Right ventricle myocardium superior (tissue), 1 donor: ENCODE measurements at regions not wholly inside any gene's neighbourhood (a gene's known extent, or its start where the extent isn't known, plus 50 kb on each side); places are given as distances from the start of the nearest gene placed in this dataset.

Experiments
- ATAC-seq: fragments of 200-7000 bp; cut with Tn5 transposase; one replicate; pipeline ENCODE4 v1.9.1; 2020; ENCODE audit warnings: mild to moderate bottlenecking; ENCODE audit not compliant: poor library complexity
- DNase-seq: peaks from one replicate; pipeline ENCODE4 v3.0.0-alpha.2; 2020
- intact Hi-C: fragments of 100-400 bp; cut with DNase I; formaldehyde crosslinking; loops from one replicate; pipeline ENCODE4 v1.11.2; 2022
- donor health status: DM: no; HTN: yes; CAD: no; lungs with severe emphysema.

- intact Hi-C loops = no loop called here
These were observed 275.0 kb upstream of the SLCO3A1 start for GRCh38 chr15:91578511-91578910.

GRCh38 chr15:91584895-91585294 is 268.6 kb upstream of the SLCO3A1 start:
- intact Hi-C loops = no loop called here
- no peak for DNase-seq
- no peak for ATAC-seq

More at GRCh38 chr15:91578511-91578910, 275.0 kb upstream of the SLCO3A1 start:
- DNase-seq (no peak), ATAC-seq (peak; percentile 69)

GRCh38 chr15:91586560-91586959 is 266.9 kb upstream of the SLCO3A1 start:
- intact Hi-C loops = no loop called here
- no peak for DNase-seq
- no peak for ATAC-seq

- no peak for DNase-seq
- no peak for ATAC-seq
- intact Hi-C loops = no loop called here
These were observed 264.1 kb upstream of the SLCO3A1 start for GRCh38 chr15:91589360-91589759.

- intact Hi-C loops = no loop called here
- DNase-seq (no peak), ATAC-seq (no peak)
These were observed 260.9 kb upstream of the SLCO3A1 start for GRCh38 chr15:91592567-91592966.

GRCh38 chr15:91593067-91593466 is 260.4 kb upstream of the SLCO3A1 start:
- DNase-seq = no peak
- intact Hi-C loops = no loop called here
- no peak for ATAC-seq

- DNase-seq (no peak), ATAC-seq (no peak)
- intact Hi-C loops = no loop called here
These were observed 259.9 kb upstream of the SLCO3A1 start for GRCh38 chr15:91593653-91594052.

GRCh38 chr15:91599261-91599660 is 254.2 kb upstream of the SLCO3A1 start:
- ATAC-seq = no peak
- intact Hi-C loops = no loop called here
- no peak for DNase-seq

GRCh38 chr15:91603384-91604080 is 250.0 kb upstream of the SLCO3A1 start:
- intact Hi-C loops = no loop called here
- no peak for ATAC-seq
- no peak for DNase-seq

GRCh38 chr15:91604122-91604521 is 249.4 kb upstream of the SLCO3A1 start:
- DNase-seq (no peak), ATAC-seq (no peak)
- intact Hi-C loops = no loop called here

GRCh38 chr15:91605576-91605975 is 247.9 kb upstream of the SLCO3A1 start:
- no peak for ATAC-seq
- intact Hi-C loops = no loop called here
- no peak for DNase-seq

- intact Hi-C loops = no loop called here
- DNase-seq (no peak), ATAC-seq (no peak)
These were observed 244.3 kb upstream of the SLCO3A1 start for GRCh38 chr15:91609231-91609630.

- ATAC-seq = no peak
- intact Hi-C loops = no loop called here
- no peak for DNase-seq
These were observed 243.5 kb upstream of the SLCO3A1 start for GRCh38 chr15:91609966-91610365.

- ATAC-seq (no peak), DNase-seq (no peak)
- intact Hi-C loops = no loop called here
These were observed 241.8 kb upstream of the SLCO3A1 start for GRCh38 chr15:91611561-91612323.

GRCh38 chr15:91620229-91620628 is 233.3 kb upstream of the SLCO3A1 start:
- intact Hi-C loops = no loop called here
- no peak for ATAC-seq
- DNase-seq = no peak

- intact Hi-C loops = no loop called here
- ATAC-seq (no peak), DNase-seq (no peak)
These were observed 231.3 kb upstream of the SLCO3A1 start for GRCh38 chr15:91622235-91622634.

- intact Hi-C loops = no loop called here
- ATAC-seq = no peak
- DNase-seq = no peak
These were observed 230.7 kb upstream of the SLCO3A1 start for GRCh38 chr15:91622711-91623342.

- no peak for DNase-seq
- intact Hi-C loops = no loop called here
- no peak for ATAC-seq
These were observed 229.0 kb upstream of the SLCO3A1 start for GRCh38 chr15:91624353-91624968.

- no peak for ATAC-seq
- DNase-seq = no peak
- intact Hi-C loops = no loop called here
These were observed 228.0 kb upstream of the SLCO3A1 start for GRCh38 chr15:91625506-91625905.
